Stimulated activated CD4-positive, alpha-beta T cell treated with anti-CD3 and anti-CD28 coated beads, Interleukin-15, amount 100 ng/mL, for 1 hour (primary cell): ENCODE measurements at regions not wholly inside any gene's neighbourhood (a gene's known extent, or its start where the extent isn't known, plus 50 kb on each side); places are given as distances from the start of the nearest gene placed in this dataset.

ENCODE experiments used
- DNase-seq, 2 donors: peaks; one replicate each; pipeline ENCODE4 v3.0.0-alpha.2; 2020; ENCODE audit warnings: low read depth in 1 of 2, low spot score in 1 of 2

GRCh38 chr21:35703704-35704103, 356.6 kb downstream of the SETD4 start:
- no peak for DNase-seq

- no peak for DNase-seq
Measured at GRCh38 chr21:35699361-35699760, 361.0 kb downstream of the SETD4 start.

GRCh38 chr21:35697321-35697808, 363.0 kb downstream of the SETD4 start:
- no peak for DNase-seq

- no peak for DNase-seq
Measured at GRCh38 chr21:35696644-35697043, 363.7 kb downstream of the SETD4 start.

- DNase-seq = no peak
Measured at GRCh38 chr21:35692311-35692710, 368.0 kb downstream of the SETD4 start.

GRCh38 chr21:35690436-35690835, 369.9 kb downstream of the SETD4 start:
- DNase-seq = no peak

GRCh38 chr21:35686156-35686555, 374.2 kb downstream of the SETD4 start:
- DNase-seq = no peak

GRCh38 chr21:35683664-35684304, 376.5 kb downstream of the SETD4 start:
- no peak for DNase-seq

- no peak for DNase-seq
Measured at GRCh38 chr21:35682904-35683549, 377.3 kb downstream of the SETD4 start.

GRCh38 chr21:35681946-35682345, 378.4 kb downstream of the SETD4 start:
- DNase-seq = no peak

GRCh38 chr21:35679076-35679475, 381.2 kb downstream of the SETD4 start:
- DNase-seq = no peak

GRCh38 chr21:35678393-35678792, 381.9 kb downstream of the SETD4 start:
- DNase-seq = no peak

- no peak for DNase-seq
Measured at GRCh38 chr21:35677298-35677841, 383.0 kb downstream of the SETD4 start.

- no peak for DNase-seq
Measured at GRCh38 chr21:35674895-35675470, 385.3 kb downstream of the SETD4 start.

- no peak for DNase-seq
Measured at GRCh38 chr21:35674091-35674671, 386.1 kb downstream of the SETD4 start.

GRCh38 chr21:35672313-35672712, 388.0 kb downstream of the SETD4 start:
- DNase-seq = no peak

GRCh38 chr21:35664683-35665082, 395.6 kb downstream of the SETD4 start:
- no peak for DNase-seq

GRCh38 chr21:35663856-35664606, 396.3 kb downstream of the SETD4 start:
- no peak for DNase-seq

GRCh38 chr21:35658242-35658641, 402.1 kb downstream of the SETD4 start:
- DNase-seq = no peak

- no peak for DNase-seq
Measured at GRCh38 chr21:35652872-35653271, 407.5 kb downstream of the SETD4 start.

GRCh38 chr21:35652196-35652595, 408.1 kb downstream of the SETD4 start:
- no peak for DNase-seq
